ENCODE measurements at regions not wholly inside any gene's neighbourhood (a gene's known extent, or its start where the extent isn't known, plus 50 kb on each side); places are given as distances from the start of the nearest gene placed in this dataset.
"Not testable (repeated sequence)": the region's sequence is repeated elsewhere in the genome, so short reads cannot be mapped to it uniquely, and the experiment has no call there.

DNA sequence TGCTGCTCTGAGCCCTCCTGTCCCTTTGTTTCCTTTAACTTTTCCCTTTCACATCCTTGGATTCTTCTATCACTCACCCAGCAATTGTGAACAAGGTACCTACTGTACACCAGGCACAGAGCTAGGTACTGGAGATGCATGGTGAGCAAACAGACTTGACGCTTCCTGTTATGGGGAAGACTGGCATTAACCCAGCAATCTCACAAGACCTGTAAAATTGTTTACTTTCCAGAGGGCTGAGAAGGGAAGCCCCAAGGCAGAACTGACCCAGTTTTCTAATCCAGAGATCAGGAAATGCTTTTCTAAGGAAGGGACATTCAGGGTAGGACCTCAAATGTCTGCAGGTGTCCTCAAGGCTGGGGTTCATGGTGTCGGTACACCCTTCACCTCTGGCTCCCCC, 171.6 kb upstream of the KAZN start:
- dilution Hi-C loops (cut with MboI; ENCODE audit: extremely low pct_ligation_motif_present, low sequenced_read_pairs) = no loop called here
- H3K4me2 ChIP-seq (ENCODE audit: control insufficient read depth, extremely low read depth, insufficient read depth, low read depth, low read length) = no peak overlapping the region
- DNase-seq (ENCODE audit: low read depth, low spot score) = no peak
- H3K4me1 ChIP-seq (ENCODE audit: control insufficient read depth, extremely low read depth, insufficient read depth, low read length) = no peaks in the 10 kb centered on the region
- no peak for TF ChIP-seq EZH2 (IDR thresholded peaks at IDR 0.05; ENCODE audit: low read length)
- TF ChIP-seq, protein P1, sequence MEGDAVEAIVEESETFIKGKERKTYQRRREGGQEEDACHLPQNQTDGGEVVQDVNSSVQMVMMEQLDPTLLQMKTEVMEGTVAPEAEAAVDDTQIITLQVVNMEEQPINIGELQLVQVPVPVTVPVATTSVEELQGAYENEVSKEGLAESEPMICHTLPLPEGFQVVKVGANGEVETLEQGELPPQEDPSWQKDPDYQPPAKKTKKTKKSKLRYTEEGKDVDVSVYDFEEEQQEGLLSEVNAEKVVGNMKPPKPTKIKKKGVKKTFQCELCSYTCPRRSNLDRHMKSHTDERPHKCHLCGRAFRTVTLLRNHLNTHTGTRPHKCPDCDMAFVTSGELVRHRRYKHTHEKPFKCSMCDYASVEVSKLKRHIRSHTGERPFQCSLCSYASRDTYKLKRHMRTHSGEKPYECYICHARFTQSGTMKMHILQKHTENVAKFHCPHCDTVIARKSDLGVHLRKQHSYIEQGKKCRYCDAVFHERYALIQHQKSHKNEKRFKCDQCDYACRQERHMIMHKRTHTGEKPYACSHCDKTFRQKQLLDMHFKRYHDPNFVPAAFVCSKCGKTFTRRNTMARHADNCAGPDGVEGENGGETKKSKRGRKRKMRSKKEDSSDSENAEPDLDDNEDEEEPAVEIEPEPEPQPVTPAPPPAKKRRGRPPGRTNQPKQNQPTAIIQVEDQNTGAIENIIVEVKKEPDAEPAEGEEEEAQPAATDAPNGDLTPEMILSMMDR (optimal IDR thresholded peaks at IDR 0.05 in 1 of 3, IDR thresholded peaks at IDR 0.05 in 1 of 3, conservative IDR thresholded peaks at IDR 0.05 in 1 of 3; ENCODE audit: extremely low read depth in 1 of 3, insufficient read depth in 2 of 3, low read length in 3 of 3) = no peak
- H3K9me1 ChIP-seq (ENCODE audit: control insufficient read depth, extremely low read depth, insufficient read depth, low read length) = no peaks in the 10 kb centered on the region
- H3K36me3 ChIP-seq (ENCODE audit: control insufficient read depth in 2 of 2, extremely low read depth in 1 of 2, insufficient read depth in 2 of 2, low read length in 2 of 2) = no peaks in the 10 kb centered on the region
- no peak for FAIRE-seq
- H3K27me3 ChIP-seq (ENCODE audit: control insufficient read depth, extremely low read depth, insufficient read depth, low read length) = no peaks in the 10 kb centered on the region
- no peak overlapping the region for H3K27ac ChIP-seq (ENCODE audit: control insufficient read depth, insufficient read depth, low read length)
- no peak overlapping the region for H2AFZ ChIP-seq (ENCODE audit: control insufficient read depth, low read length)
- no peaks in the 10 kb centered on the region for H3K79me2 ChIP-seq (ENCODE audit: control insufficient read depth, insufficient read depth, low read length)
- no peak overlapping the region for H3K9ac ChIP-seq (ENCODE audit: control insufficient read depth, extremely low read depth, insufficient read depth, low read length)
- no peaks in the 10 kb centered on the region for H3K9me3 ChIP-seq (ENCODE audit: control insufficient read depth, low read depth, low read length)
- no peak overlapping the region for H3K4me3 ChIP-seq (ENCODE audit: control insufficient read depth in 2 of 3, extremely low read depth in 1 of 3, insufficient read depth in 2 of 3, low read depth in 1 of 3, low read length in 3 of 3)
- H4K20me1 ChIP-seq (ENCODE audit: control insufficient read depth, extremely low read depth, insufficient read depth, low read length) = no peaks in the 10 kb centered on the region

DNA sequence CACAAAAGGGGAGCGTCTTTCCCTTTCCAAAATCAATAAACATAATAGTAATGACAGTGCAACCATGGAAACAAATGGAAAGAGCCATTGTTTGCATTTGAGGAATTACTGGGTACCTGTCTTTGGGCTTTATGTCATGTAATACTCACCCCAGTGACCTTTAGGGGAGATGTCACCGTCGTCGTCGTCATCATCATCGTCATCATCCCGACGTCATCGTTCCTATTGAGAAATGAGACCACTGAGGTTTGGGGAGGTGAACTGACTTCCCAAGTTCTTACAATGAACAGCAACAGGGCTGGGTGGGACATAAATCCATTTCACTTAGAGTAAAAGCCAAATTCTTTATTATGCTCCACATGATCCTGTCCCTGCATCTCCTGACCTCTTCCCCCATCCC, 168.9 kb upstream of the KAZN start:
- Histone ChIP-seq H3K9me3 (ENCODE audit: control insufficient read depth, low read depth, low read length) (no peaks in the 10 kb centered on the region), H3K4me2 (ENCODE audit: control insufficient read depth, extremely low read depth, insufficient read depth, low read depth, low read length) (no peak overlapping the region), H4K20me1 (ENCODE audit: control insufficient read depth, extremely low read depth, insufficient read depth, low read length) (no peaks in the 10 kb centered on the region), H3K9me1 (ENCODE audit: control insufficient read depth, extremely low read depth, insufficient read depth, low read length) (no peaks in the 10 kb centered on the region), H3K9ac (ENCODE audit: control insufficient read depth, extremely low read depth, insufficient read depth, low read length) (no peak overlapping the region), H3K79me2 (ENCODE audit: control insufficient read depth, insufficient read depth, low read length) (no peaks in the 10 kb centered on the region), H3K27ac (ENCODE audit: control insufficient read depth, insufficient read depth, low read length) (no peak overlapping the region), H3K36me3 (ENCODE audit: control insufficient read depth in 2 of 2, extremely low read depth in 1 of 2, insufficient read depth in 2 of 2, low read length in 2 of 2) (no peaks in the 10 kb centered on the region), H2AFZ (ENCODE audit: control insufficient read depth, low read length) (no peak overlapping the region), H3K4me3 (ENCODE audit: control insufficient read depth in 2 of 3, extremely low read depth in 1 of 3, insufficient read depth in 2 of 3, low read depth in 1 of 3, low read length in 3 of 3) (no peak overlapping the region), H3K27me3 (ENCODE audit: control insufficient read depth, extremely low read depth, insufficient read depth, low read length) (no peaks in the 10 kb centered on the region), H3K4me1 (ENCODE audit: control insufficient read depth, extremely low read depth, insufficient read depth, low read length) (no peaks in the 10 kb centered on the region)
- dilution Hi-C loops (cut with MboI; ENCODE audit: extremely low pct_ligation_motif_present, low sequenced_read_pairs) = no loop called here
- FAIRE-seq (no peak), DNase-seq (ENCODE audit: low read depth, low spot score) (no peak)
- TF ChIP-seq EZH2 (IDR thresholded peaks at IDR 0.05; ENCODE audit: low read length) = no peak
- TF ChIP-seq, protein P1 (optimal IDR thresholded peaks at IDR 0.05 in 1 of 3, IDR thresholded peaks at IDR 0.05 in 1 of 3, conservative IDR thresholded peaks at IDR 0.05 in 1 of 3; ENCODE audit: extremely low read depth in 1 of 3, insufficient read depth in 2 of 3, low read length in 3 of 3) = no peak

DNA sequence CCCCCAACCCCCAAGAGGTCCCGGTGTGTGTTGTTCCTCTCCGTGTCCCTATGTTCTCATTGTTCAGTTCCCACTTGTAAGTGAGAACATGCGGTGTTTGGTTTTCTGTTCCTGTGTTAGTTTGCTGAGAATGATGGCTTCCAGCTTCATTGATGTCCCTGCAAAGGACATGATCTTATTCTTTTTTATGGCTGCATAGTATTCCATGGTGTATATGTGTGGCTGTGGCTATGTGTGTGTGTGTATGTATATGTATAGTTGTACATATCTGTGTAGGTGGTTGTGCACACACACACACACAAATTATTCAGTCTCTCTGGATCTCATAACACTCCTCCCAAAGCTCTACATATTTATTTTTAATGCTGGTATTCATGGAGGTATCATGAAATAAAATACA, 165.8 kb upstream of the KAZN start:
- H3K4me1 ChIP-seq (ENCODE audit: control insufficient read depth, extremely low read depth, insufficient read depth, low read length); H3K36me3 ChIP-seq (ENCODE audit: control insufficient read depth in 2 of 2, extremely low read depth in 1 of 2, insufficient read depth in 2 of 2, low read length in 2 of 2); H3K9me3 ChIP-seq (ENCODE audit: control insufficient read depth, low read depth, low read length); H3K79me2 ChIP-seq (ENCODE audit: control insufficient read depth, insufficient read depth, low read length); H3K9ac ChIP-seq (ENCODE audit: control insufficient read depth, extremely low read depth, insufficient read depth, low read length); H3K27me3 ChIP-seq (ENCODE audit: control insufficient read depth, extremely low read depth, insufficient read depth, low read length); H2AFZ ChIP-seq (ENCODE audit: control insufficient read depth, low read length); H3K9me1 ChIP-seq (ENCODE audit: control insufficient read depth, extremely low read depth, insufficient read depth, low read length); H3K4me3 ChIP-seq (ENCODE audit: control insufficient read depth in 2 of 3, extremely low read depth in 1 of 3, insufficient read depth in 2 of 3, low read depth in 1 of 3, low read length in 3 of 3); H3K4me2 ChIP-seq (ENCODE audit: control insufficient read depth, extremely low read depth, insufficient read depth, low read depth, low read length); H3K27ac ChIP-seq (ENCODE audit: control insufficient read depth, insufficient read depth, low read length); H4K20me1 ChIP-seq (ENCODE audit: control insufficient read depth, extremely low read depth, insufficient read depth, low read length); dilution Hi-C loops (cut with MboI; ENCODE audit: extremely low pct_ligation_motif_present, low sequenced_read_pairs); FAIRE-seq; DNase-seq (ENCODE audit: low read depth, low spot score): not testable (repeated sequence)
